ENCODE measurements at regions not wholly inside any gene's neighbourhood (a gene's known extent, or its start where the extent isn't known, plus 50 kb on each side); places are given as distances from the start of the nearest gene placed in this dataset.

DNA sequence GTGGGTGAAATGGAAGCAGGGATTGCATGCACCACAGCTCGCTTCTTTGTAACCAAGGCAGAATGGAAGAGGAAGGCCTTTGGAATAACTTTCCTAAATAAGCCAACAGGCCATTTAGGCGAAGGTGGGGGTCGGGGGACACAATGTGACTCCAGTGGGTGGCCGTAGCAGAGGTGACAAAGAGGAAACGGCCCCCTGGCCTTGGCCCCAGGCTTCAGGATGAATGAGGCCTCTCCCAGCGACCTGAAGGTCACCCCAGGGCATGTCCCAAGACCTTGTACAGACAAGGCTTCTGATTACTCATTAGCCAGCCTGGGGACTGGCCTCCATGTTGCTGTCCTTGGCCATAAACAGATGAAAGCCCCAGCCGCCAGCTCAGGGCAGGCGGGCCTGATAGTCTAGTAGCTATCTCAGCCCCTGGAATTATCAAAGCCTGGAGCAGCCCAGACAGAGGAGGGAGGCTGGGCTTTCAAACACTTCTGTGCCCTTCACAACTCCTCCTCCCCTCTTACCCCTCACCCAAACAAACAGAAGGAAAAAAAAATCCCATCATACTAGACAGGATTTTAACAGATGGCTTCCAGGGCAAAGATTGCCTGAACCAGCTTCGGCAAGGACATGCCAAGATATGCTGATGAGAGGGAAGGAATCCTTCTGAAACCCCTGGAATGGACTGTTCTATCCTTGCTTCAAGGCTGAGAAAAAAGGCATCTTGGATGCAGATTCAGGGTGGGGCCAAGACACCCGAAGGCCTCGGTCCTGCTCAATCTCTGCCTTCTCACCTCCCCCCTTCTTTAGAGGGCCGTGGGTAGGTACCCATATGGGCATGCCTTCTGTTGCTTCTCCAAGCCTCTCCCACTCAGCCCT is 142.3 kb upstream of the PARP11 start:
- ChIA-PET CTCF (no interaction called here), POLR2A (interaction anchor here (0.5 kb wide), 1 partner anchor 99 kb away, joined by 4 read pairs; no protein-coding TSS in a partner anchor), RAD21 (ENCODE audit: unreplicated experiment) (no interaction called here), SMC1A (ENCODE audit: uncharacterized antibody, unreplicated experiment) (no interaction called here)
- Histone ChIP-seq H3K4me2 (ENCODE audit: control insufficient read depth, insufficient read depth) (no peak overlapping the region), H3K79me2 (ENCODE audit: control insufficient read depth, insufficient read depth, low read length) (no peaks in the 10 kb centered on the region), H3K36me3 (ENCODE audit: control insufficient read depth in 2 of 2, insufficient read depth in 2 of 2, low read length in 1 of 2) (no peaks in the 10 kb centered on the region), H3K9me3 (replicated peaks; ENCODE audit: control insufficient read depth, insufficient read depth, low read length) (no peaks in the 10 kb centered on the region), H3K9ac (ENCODE audit: control insufficient read depth, insufficient read depth, low read length) (no peak overlapping the region), H3K27ac (ENCODE audit: control insufficient read depth, insufficient read depth) (no peak overlapping the region), H3K4me1 (ENCODE audit: control insufficient read depth, insufficient read depth, low read length) (no peaks in the 10 kb centered on the region), H3K27me3 (replicated peaks in 1 of 2; ENCODE audit: control insufficient read depth in 2 of 2, insufficient read depth in 2 of 2, low read length in 1 of 2) (no peaks in the 10 kb centered on the region; a peak in 2 of 4 replicates), H3K4me3 (no peak overlapping the region), H2AFZ (ENCODE audit: control insufficient read depth, low read depth, low read length) (no peak overlapping the region), H4K20me1 (ENCODE audit: control insufficient read depth, insufficient read depth) (no peaks in the 10 kb centered on the region)
- ATAC-seq = no peak
- DNase-seq (ENCODE audit: low read depth, low spot score) = no peak
- in situ Hi-C loops (cut with MboI) = no loop called here
- TF ChIP-seq JUND (IDR thresholded peaks at IDR 0.05; ENCODE audit: low read depth, low read length) (no peak), PRDM15 (CRISPR knock-in tag; IDR thresholded peaks at IDR 0.05) (no peak), NFYA (IDR thresholded peaks at IDR 0.05; ENCODE audit: borderline replicate concordance, low read depth, low read length) (no peak), USF2 (IDR thresholded peaks at IDR 0.05; ENCODE audit: borderline replicate concordance, low read depth, low read length) (no peak), PAX5 (IDR thresholded peaks at IDR 0.05; ENCODE audit: borderline replicate concordance, low read depth, low read length) (no peak), MYC (IDR thresholded peaks at IDR 0.05; ENCODE audit: insufficient read depth, insufficient read length, insufficient replicate concordance, low read length, severe bottlenecking) (no peak), TCF12 (IDR thresholded peaks at IDR 0.05; ENCODE audit: low read depth, low read length) (no peak), IKZF1 (conservative IDR thresholded peaks at IDR 0.05) (no peak), HCFC1 (IDR thresholded peaks at IDR 0.05; ENCODE audit: low read length) (no peak), PAX8 (IDR thresholded peaks at IDR 0.05) (no peak), STAT1 (conservative IDR thresholded peaks at IDR 0.05) (no peak), RUNX3 (IDR thresholded peaks at IDR 0.05; ENCODE audit: low read length) (no peak)
- TF ChIP-seq, protein P1, sequence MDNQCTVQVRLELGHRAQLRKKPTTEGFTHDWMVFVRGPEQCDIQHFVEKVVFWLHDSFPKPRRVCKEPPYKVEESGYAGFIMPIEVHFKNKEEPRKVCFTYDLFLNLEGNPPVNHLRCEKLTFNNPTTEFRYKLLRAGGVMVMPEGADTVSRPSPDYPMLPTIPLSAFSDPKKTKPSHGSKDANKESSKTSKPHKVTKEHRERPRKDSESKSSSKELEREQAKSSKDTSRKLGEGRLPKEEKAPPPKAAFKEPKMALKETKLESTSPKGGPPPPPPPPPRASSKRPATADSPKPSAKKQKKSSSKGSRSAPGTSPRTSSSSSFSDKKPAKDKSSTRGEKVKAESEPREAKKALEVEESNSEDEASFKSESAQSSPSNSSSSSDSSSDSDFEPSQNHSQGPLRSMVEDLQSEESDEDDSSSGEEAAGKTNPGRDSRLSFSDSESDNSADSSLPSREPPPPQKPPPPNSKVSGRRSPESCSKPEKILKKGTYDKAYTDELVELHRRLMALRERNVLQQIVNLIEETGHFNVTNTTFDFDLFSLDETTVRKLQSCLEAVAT (IDR thresholded peaks at IDR 0.05) = no peak
- no peak for FAIRE-seq
- BruUV-seq (replicated peaks) = no TSS peak
- 20% methylated on average over 12 of the region's 12 CpGs for WGBS (ENCODE audit: insufficient coverage, insufficient replicate concordance, low lambda C conversion rate, missing lambda C conversion rate)
- intact Hi-C loops (cut with micrococcal nuclease; ENCODE audit: unreplicated experiment) = no loop called here
